Right renal pelvis (tissue), 4 donors: ENCODE measurements at regions not wholly inside any gene's neighbourhood (a gene's known extent, or its start where the extent isn't known, plus 50 kb on each side); places are given as distances from the start of the nearest gene placed in this dataset.
"Not testable (repeated sequence)": the region's sequence is repeated elsewhere in the genome, so short reads cannot be mapped to it uniquely, and the experiment has no call there.

ENCODE experiments used
- DNase-seq, 4 donors: peaks; one replicate each; pipeline ENCODE4 v3.0.0-alpha.2; 2013; ENCODE audit warnings: low read depth in 4 of 4, low spot score in 3 of 4, missing footprints in 1 of 4

DNA sequence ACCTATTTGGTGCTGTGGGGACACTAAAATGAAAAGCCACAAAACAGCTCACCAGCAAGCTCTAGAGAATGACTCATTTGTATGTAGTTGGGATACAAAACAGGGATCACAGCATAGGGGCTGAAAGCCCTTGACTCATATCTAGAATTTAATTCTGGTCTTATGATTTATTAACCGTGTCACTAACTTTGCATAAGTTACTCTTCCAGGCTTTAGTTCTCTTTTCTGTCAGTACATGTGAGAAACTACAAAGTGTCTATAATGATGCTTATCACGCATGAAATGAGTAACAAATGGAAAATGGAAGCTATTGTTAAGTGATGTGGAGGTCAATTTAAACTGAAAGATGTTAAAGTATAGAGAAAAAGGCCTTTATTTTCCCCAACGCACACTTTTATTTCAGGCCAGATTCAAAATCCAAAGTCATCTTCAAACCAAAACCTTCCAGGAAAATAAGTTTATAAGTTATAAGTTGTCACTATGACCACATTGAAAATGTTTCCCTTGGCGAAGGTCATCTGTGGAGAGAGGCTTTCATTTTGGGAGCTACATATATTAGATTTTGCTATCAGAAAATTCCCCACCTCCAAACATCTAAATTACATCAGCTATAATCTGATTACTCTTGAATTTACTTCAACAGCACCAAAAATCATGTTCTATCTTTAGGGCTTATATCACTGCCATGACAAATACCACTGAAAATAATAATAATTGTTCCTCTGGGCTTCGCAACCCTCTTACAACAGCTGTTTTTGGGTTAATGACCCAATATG lies 430.5 kb downstream of the MRPL39 start:
- DNase-seq = no peak

DNA sequence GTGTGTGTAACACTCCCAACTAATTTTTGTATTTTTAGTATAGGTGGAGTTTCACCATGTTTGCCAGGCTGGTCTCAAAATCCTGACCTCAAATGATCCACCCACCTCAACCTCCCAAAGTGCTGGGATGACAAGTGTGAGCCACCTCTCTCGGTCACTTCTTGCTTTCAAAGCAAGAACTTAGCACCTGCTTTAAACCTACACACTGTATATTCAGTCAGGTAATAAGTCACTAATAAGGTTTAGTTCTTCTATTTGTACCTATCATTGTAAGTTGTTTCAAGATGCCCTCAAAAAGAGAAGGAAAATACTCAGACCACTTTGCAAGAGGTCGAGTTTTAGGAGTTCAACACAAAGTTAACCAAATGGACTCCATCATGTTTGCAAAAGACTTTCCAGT lies 431.3 kb downstream of the MRPL39 start:
- no peak for DNase-seq

DNA sequence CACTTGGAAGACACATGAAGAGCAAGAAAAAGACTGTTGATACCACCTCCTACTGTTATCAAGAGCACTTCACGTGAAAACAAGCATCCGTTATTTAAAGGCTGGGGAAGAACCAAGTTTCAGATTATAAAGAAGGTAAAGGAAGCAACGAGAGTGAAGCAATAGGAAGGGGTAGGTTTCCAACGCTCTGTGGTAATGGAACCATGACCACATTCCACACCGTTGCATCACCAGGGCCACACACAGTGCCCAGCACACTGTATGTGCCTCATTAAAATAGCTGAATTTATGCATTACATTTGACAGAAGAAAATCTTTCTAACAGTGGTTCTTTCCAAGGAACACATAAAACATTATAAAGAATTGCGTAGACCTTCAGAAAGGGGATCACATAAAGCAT lies 435.8 kb downstream of the MRPL39 start:
- no peak for DNase-seq

DNA sequence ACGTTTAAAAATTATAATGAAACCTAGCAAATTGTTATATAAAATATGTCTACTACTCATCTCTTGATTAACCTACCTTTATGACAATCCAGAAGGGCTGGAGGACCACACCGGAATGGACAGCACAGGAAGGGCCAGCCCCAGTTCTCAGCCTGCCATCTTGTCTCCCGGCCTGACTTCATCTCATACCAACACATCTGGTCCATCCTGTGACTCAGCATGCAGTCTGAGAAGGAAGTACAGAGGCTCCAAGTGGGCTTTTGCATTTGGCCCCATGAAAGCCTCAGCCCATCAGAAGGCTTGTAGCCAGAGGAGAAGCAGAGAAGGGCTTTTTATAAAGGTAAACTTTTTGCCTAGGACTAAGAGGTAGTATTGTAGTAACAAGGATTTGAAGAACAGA lies 436.6 kb downstream of the MRPL39 start:
- DNase-seq = no peak

DNA sequence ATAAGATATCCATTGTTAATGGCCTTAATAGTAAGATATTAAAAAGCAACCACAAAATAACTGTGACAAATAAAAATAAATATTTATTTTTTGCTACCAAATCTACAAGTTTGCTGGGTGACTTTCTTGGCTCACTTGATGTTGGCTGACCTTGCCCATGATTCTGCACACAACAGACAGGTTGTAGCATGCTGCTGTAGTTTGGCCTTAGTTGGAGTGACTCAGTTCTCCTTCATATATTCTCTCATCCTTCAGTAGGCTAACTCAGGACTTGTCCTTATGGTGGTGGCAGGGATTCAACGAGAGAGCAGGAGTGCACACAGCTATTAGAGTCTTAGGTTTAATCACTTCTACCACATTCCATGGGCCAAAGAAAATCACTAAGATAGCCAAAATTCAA lies 437.9 kb downstream of the MRPL39 start:
- no peak for DNase-seq

DNA sequence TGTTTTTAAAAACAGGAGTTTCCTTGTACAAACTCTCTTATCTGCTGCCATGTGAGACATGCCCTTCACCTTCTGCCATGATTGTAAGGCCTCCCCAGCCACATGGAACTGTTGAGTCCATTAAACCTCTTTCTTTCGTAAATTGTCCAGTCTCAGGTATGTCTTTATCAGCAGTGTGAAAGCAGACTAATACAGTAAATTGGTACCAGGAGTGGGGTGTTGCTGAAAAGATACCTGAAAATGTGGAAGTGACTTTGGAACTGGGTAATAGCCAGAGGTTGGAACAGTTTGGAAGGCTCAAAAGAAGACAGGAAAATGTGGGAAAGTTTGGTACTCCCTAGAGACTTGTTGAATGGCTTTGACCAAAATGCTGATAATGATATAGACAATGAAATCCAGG lies 440.4 kb downstream of the MRPL39 start:
- not testable (repeated sequence) for DNase-seq

DNA sequence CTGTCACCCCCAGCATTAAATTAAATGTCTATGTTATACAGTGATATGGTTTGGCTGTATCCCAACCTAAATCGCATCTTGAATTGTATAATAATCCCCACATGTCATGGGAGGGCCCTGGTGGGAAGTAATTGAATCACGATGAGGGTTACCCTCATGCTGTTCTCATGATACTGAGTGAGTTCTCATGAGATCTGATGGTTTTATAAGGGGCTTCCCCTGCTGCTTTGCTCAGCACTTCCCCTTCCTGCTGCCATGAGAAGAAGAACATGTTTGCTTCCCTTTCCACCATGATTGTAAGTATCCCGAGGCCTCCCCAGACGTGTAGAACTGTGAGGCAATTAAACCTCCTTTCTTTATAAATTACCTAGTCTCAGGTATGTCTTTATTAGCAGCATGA lies 445.7 kb downstream of the MRPL39 start:
- DNase-seq = no peak

DNA sequence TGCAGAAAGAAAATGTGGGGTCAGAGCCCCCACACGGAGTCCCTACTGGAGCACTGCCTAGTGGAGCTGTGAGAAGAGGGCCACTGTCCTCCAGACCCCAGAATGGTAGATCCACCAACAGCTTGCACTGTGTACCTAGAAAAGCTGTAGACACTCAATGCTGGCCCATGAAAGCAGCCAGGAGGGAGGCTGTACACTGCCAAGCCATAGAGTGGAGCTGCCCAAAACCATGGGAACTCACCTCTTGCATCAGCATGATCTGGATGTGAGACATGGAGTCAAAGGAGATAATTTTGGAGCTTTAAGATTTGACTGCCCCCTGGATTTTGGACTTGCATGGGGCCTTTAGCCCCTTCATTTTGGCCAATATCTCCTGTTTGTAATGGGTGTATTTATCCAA lies 452.3 kb downstream of the MRPL39 start:
- DNase-seq = not testable (repeated sequence)

DNA sequence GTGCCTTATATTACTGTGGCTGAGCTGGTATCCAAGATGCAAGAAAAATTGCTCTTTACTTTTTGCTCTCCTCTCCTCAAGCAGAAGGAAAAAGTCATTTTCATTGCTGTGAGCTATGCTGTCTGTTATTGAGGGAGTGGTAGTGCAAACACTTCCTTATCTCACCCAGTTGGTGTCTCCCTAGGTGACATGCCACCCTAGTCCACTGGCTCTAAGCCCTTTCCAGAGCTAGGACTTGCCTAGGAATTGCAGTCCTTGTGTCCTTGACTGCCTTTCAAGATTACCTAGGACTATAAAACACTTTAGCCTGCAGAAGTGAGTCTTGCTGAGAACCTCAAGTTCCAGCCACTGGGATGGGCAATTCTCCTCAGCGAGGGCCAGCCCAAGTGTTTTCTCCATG lies 458.3 kb downstream of the MRPL39 start:
- DNase-seq = no peak

DNA sequence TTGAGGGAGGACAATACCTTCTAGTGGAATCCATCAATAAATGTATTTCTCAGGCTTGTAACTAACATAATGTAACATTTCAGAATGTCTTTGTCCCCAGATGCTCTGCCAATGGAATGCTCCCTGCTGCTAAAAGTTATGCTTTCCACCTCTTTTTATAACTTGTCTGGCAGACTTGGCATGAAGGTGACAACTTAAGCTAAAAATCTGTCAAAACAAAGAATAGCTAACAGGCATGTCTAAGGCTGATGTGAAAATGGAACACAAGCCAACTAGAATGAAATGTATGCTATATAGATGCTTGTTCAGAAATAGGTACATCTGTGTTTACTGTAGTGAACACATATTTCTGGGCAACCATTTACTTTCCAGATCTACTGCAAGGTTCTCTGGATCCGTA lies 467.9 kb downstream of the MRPL39 start:
- DNase-seq = no peak

DNA sequence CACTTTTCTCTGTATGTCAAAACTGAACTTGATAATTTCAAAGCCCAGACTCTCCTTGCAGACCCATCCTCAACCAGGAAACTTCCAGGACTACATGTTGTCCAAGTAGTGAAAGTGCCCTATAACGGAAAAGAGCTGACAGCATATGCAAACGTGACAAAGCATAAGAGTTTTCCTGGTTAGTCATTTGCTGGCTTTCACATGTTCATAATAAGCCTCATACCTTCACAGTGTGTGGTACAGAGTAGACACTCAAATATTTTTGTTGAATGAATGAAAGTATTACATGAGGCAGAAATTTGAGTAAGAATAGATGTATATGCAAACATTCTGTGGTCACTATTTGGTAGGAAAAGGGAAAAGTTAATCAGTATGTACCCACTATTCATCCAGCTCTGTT lies 473.3 kb downstream of the MRPL39 start:
- no peak for DNase-seq

DNA sequence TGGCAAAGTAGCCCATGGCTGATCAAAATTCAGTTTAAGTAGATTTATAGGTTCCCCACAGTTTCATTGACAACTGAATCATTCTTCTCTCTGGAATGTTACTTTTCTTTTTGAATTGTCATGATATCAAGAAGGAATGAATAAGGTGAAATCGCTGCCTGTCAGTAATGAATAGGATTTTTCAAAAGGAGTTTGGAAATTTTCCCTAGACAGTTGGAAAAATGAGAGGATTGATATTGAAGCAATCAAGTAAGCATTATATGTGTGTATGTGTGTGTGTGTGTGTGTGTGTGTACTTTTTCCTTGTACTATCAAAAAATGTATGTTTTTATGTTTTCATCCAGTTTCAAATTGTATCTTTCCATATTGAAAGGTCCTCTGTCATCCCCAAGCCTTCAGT lies 479.5 kb downstream of the MRPL39 start:
- no peak for DNase-seq

DNA sequence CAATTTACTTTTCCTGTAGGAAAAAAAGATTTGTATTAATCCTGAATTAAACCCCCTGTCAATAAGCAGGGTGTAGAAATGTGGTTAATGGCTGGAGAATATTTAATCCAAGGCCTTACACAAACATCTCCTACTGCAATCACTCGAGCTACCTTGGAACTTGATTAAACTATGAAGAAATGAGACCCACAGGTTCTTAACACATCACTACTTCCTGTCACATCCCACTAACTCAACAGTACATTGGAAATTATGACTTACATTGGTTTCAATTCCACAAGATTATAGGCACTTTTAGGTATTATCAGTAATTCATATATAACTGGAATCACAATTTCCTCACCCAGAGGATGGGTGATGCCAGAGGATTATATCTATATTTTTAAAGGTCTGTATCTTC lies 480.3 kb downstream of the MRPL39 start:
- DNase-seq = no peak

DNA sequence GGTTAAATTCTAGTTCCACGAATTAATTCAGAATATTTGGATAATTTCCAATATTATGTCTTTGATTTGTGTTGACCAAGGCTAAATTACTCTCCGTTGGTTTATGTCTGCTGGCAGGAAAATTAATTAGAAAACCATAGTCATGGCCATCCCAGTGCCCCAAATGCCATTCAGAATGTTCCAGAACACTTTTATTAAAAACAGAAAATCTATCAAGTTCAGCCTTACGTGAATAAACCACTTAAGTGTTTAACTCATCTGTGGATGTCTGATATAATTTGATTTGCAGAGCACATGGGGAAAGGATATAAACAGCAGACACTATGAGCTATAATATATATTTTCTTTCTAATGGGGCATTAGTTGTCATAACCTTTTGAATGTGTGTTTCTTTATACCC lies 480.7 kb downstream of the MRPL39 start:
- DNase-seq = no peak

DNA sequence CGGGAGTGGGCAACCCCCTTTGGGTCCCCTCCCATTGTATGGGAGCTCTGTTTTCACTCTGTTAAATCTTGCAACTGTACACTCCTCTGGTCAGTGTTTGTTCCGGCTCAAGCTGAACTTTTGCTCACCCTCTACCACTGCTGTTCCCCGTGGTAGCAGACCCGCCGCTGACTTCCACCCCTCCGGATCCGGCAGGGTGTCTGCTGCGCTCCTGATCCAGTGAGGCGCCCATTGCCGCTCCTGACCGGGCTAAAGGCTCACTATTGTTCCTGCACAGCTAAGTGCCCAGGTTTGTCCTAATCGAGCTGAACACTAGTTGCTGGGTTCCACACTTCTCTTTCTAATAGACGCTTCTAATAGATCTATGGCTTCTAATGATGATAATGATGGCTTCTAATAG lies 488.6 kb downstream of the MRPL39 start:
- DNase-seq = no peak

DNA sequence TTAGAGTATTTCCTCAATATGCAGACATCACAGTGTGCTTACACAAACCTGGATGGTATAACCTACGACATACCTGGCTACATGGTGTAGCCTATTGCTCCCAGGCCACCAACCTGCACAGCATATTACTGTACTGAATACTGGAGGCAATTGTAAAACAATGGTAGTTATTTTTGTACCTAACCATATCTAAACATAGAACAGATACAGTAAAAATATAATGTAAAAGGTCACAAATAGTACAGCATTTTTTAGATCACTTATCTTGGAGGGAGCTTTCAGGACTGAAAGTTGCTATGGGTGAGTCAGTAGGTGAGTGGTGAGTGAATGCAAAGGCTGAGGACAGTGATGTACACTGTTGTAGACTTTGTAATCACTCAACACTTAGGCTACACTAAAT lies 492.3 kb downstream of the MRPL39 start:
- DNase-seq = no peak

DNA sequence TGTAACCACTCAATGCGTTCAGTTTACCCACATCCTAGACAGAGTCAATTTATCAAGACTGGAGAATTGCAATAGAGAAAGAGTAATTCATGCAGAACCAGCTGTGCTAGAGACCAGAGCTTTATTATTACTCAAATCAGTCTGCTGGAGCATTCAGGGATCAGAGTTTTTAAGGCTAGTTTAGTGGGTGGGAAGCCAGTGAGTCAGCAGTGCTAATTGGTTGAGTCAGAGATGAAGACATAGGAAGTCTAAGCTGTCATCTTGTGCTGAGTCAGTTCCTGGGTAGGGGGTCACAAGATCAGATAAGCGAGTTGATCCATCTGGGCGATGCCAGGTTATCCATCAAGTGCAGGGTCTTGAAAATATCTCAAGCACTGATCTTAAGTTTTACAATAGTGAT lies 499.6 kb downstream of the MRPL39 start:
- DNase-seq = no peak

DNA sequence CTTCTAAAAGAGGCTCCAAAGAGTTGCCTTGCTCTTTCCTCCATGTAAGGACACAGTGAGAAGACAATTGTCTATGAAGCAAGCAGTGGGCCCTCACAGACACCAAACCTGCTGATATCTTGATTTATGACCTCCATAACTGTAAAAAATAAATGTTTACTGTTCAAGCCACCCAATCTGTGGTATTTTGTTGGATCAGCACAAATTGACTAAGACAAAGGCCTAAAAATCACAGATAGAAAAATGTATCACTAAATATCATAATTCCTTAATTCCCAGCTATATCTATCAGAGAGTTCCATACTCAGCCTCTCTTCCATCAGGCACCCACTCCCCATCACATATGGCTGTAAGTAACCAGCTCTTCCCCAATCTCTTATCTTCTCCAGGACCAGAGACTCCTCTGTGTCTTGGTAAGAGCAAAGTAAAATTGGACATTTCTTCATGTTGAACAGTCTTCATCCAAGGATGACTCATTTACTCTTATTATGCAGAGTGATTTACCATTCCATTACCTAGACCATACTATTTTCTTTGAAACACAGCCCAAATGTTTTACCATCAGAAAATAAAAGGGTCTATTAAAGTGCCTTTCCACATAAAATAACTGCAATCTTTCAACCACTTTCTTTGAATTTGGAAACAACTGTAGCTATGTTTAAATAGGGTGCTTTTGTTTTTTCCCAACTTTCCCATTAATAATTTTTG lies 503.6 kb downstream of the MRPL39 start:
- DNase-seq = no peak

DNA sequence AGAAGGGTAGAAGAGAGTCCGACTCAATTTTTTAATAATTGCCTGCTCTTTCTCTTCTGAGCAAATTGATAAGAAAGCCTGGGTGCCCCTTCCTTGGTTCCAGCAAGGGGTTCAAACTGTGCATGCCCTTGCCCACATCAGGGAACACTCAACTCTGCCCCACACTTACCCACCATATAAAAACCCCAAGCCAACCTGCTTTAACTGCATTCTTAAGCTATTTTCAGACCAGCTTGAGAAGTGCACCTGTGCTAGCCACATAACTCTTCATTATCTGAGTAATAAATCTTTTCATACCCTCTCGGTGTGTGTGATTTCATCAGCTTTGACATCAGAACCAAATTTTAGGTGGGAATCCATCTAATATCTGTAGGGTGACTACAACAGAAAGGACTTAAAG lies 509.6 kb downstream of the MRPL39 start:
- DNase-seq = no peak

DNA sequence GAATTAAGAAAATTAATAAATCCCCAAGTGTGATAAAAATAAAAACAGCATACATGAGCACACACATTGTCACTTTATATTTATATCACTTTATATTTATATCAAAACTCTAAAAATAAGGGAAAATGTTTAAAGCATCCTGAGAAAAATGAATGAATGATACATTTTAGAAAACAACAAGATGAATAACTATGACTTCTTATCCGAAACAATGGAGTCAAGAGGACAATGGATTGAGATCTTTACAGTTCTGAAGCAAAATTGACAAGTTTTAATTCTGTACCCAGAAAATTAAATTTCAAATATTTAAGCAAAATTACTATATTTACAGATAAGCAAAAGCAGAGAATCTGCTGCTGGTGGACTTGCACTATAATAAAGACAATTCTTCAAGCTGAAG lies 512.6 kb downstream of the MRPL39 start:
- no peak for DNase-seq

DNA sequence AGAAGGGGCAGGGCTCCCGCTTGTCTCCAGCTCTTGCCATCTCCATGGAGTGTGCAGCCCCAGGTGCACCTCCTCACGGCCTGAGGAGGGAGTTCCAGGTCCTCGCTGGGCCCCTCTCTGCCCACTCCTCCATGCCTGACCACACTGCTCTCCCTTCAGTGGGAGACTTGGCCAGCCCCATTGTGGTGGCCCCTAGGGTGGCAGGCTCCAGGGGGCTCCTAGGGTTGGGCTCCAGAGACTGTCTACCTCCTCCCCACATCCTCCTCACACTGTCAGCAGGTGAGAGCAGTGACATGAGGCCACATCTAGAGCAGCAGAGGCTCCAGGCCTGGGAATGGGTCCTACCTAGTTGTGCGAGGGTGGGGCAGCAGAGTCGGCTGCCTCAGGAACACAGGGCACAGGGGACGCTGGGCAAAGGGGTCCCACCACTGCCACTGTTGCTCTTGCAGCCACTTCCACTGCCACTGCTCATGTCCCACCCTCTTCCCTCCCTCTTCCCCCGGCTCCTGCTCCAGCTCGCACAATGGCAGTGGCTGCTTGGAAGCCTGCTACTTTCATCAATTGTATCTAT lies 514.8 kb downstream of the MRPL39 start:
- DNase-seq = no peak

DNA sequence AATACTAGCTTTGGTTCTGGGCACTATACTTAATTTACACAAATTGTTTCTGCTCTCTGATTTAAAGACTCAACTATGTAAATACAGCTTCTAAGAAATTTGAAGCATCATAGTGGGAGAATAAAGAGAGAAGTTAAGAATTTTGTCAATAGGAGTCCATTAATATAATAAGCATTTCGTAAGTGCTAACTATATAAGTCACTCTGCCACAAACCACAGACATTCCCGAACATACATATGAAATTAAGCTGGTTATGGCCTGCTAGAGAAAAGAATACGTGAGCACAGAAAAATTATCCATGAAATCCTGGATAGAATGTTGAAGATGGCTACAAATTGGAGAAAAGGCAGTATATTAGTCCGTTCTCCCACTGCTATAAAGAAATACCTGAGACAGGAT lies 526.2 kb downstream of the MRPL39 start:
- no peak for DNase-seq
